NCI-H510A (cell line): ENCODE measurements at regions not wholly inside any gene's neighbourhood (a gene's known extent, or its start where the extent isn't known, plus 50 kb on each side); places are given as distances from the start of the nearest gene placed in this dataset.

Experiments used
- DNase-seq: peaks from one replicate; lab custom pipeline; 2025; lab: John Stamatoyannopoulos, UW

- no peak for DNase-seq
Measured at GRCh38 chr5:118044169-118044568, 944.2 kb downstream of the DTWD2 start.

- DNase-seq, result no peak
Measured at GRCh38 chr5:118043531-118043930, 944.8 kb downstream of the DTWD2 start.

- DNase-seq, result no peak
Measured at GRCh38 chr5:118042076-118042475, 946.3 kb downstream of the DTWD2 start.

- no peak for DNase-seq
Measured at GRCh38 chr5:118040496-118040895, 947.9 kb downstream of the DTWD2 start.

GRCh38 chr5:118033686-118034338, 954.5 kb downstream of the DTWD2 start:
- no peak for DNase-seq

GRCh38 chr5:118029807-118030206, 958.5 kb downstream of the DTWD2 start:
- DNase-seq, result no peak

GRCh38 chr5:118022062-118022461, 966.3 kb downstream of the DTWD2 start:
- DNase-seq, result no peak

GRCh38 chr5:118017536-118017935, 970.8 kb downstream of the DTWD2 start:
- DNase-seq, result no peak

- no peak for DNase-seq
Measured at GRCh38 chr5:118016396-118016795, 972.0 kb downstream of the DTWD2 start.

GRCh38 chr5:118015511-118015910, 972.8 kb downstream of the DTWD2 start:
- no peak for DNase-seq

- no peak for DNase-seq
Measured at GRCh38 chr5:118009741-118010297, 978.5 kb downstream of the DTWD2 start.

- DNase-seq, result no peak
Measured at GRCh38 chr5:118008779-118009178, 979.6 kb downstream of the DTWD2 start.

GRCh38 chr5:118007262-118007661, 981.1 kb downstream of the DTWD2 start:
- no peak for DNase-seq

GRCh38 chr5:118006219-118006618, 982.1 kb downstream of the DTWD2 start:
- no peak for DNase-seq

GRCh38 chr5:117999939-118000549, 988.3 kb downstream of the DTWD2 start:
- DNase-seq, result no peak

- DNase-seq, result no peak
Measured at GRCh38 chr5:117982691-117983090, 1005.7 kb downstream of the DTWD2 start.

- DNase-seq, result no peak
Measured at GRCh38 chr5:117973785-117974184, 1014.6 kb downstream of the DTWD2 start.

GRCh38 chr5:117955831-117956230, 1032.5 kb downstream of the DTWD2 start:
- no peak for DNase-seq

GRCh38 chr5:117954331-117954730, 1034.0 kb downstream of the DTWD2 start:
- DNase-seq, result no peak

GRCh38 chr5:117953272-117953671, 1035.1 kb downstream of the DTWD2 start:
- DNase-seq, result no peak

- no peak for DNase-seq
Measured at GRCh38 chr5:117947836-117948235, 1040.5 kb downstream of the DTWD2 start.

GRCh38 chr5:117947121-117947520, 1041.2 kb downstream of the DTWD2 start:
- no peak for DNase-seq

GRCh38 chr5:117945258-117945657, 1043.1 kb downstream of the DTWD2 start:
- no peak for DNase-seq

GRCh38 chr5:117943541-117943940, 1044.8 kb downstream of the DTWD2 start:
- no peak for DNase-seq
